CD4-positive, alpha-beta memory T cell (primary cell): ENCODE measurements at regions not wholly inside any gene's neighbourhood (a gene's known extent, or its start where the extent isn't known, plus 50 kb on each side); places are given as distances from the start of the nearest gene placed in this dataset.
"Not testable (repeated sequence)": the region's sequence is repeated elsewhere in the genome, so short reads cannot be mapped to it uniquely, and the experiment has no call there.

Source experiments
- CTCF ChIA-PET: fragments of 350-600 bp; sonication (Branson Sonifier 250); formaldehyde crosslinking; loops from one replicate; lab custom pipeline; 2021; ENCODE audit warnings: inconsistent platforms; ENCODE audit not compliant: partially characterized antibody; lab: Charles Lee
- POLR2A ChIA-PET: fragments of 350-600 bp; sonication (Branson Sonifier 250); formaldehyde crosslinking; loops from one replicate; lab custom pipeline; 2021; ENCODE audit not compliant: partially characterized antibody; lab: Charles Lee
- DNase-seq, 5 donors: peaks; one replicate each; pipeline versions ENCODE4 v3.0.0 to v3.0.0-alpha.2; 2020 to 2022; ENCODE audit warnings: mixed read lengths in 1 of 5
- H3K27ac ChIP-seq: one replicate; pipeline ENCODE4 v1.7.0; 2013; ENCODE audit warnings: low read depth, low read length
- H3K27me3 ChIP-seq: 2 replicates; pipeline ENCODE4 v1.7.0; 2013; ENCODE audit warnings: mild to moderate bottlenecking, low read length, moderate library complexity; ENCODE audit not compliant: insufficient read depth
- H3K36me3 ChIP-seq: 2 replicates; pipeline ENCODE4 v1.7.0; 2013; ENCODE audit warnings: mild to moderate bottlenecking, low read length, moderate library complexity; ENCODE audit not compliant: insufficient read depth
- H3K4me1 ChIP-seq: 2 replicates; pipeline ENCODE4 v1.7.0; 2013; ENCODE audit warnings: mild to moderate bottlenecking, low read length, moderate library complexity; ENCODE audit not compliant: insufficient read depth
- H3K4me3 ChIP-seq, 2 donors: one replicate each; pipeline ENCODE4 v1.7.0; 2013; ENCODE audit warnings: low read length in 2 of 2, mild to moderate bottlenecking in 1 of 2
- H3K9me3 ChIP-seq, 2 donors: one replicate each; pipeline ENCODE4 v1.7.0; 2013; ENCODE audit warnings: low read length in 2 of 2, control low read depth in 1 of 2; ENCODE audit not compliant: control insufficient read depth in 1 of 2
- H3K27ac Mint-ChIP-seq, 7 donors: one replicate each; pipeline ENCODE4 v1.8.0; 2020 to 2021; ENCODE audit warnings: mixed read lengths in 7 of 7, mild to moderate bottlenecking in 6 of 7, inconsistent platforms in 3 of 7, moderate library complexity in 3 of 7
- H3K27me3 Mint-ChIP-seq, 2 donors: one replicate each; pipeline ENCODE4 v1.8.0; 2020 to 2021; ENCODE audit warnings: mixed read lengths in 2 of 2
- H3K36me3 Mint-ChIP-seq, 2 donors: one replicate each; pipeline ENCODE4 v1.8.0; 2020 to 2021; ENCODE audit warnings: mixed read lengths in 2 of 2, inconsistent platforms in 1 of 2, mild to moderate bottlenecking in 1 of 2
- H3K4me1 Mint-ChIP-seq, 4 donors: one replicate each; pipeline ENCODE4 v1.8.0; 2020 to 2021; ENCODE audit warnings: mixed read lengths in 4 of 4, mild to moderate bottlenecking in 1 of 4
- H3K4me3 Mint-ChIP-seq, 8 donors: one replicate each; pipeline ENCODE4 v1.8.0; 2020 to 2021; ENCODE audit warnings: mixed read lengths in 8 of 8, mild to moderate bottlenecking in 7 of 8, moderate library complexity in 6 of 8, inconsistent platforms in 3 of 8
- H3K9me3 Mint-ChIP-seq, 8 donors: one replicate each; pipeline ENCODE4 v1.8.0; 2020 to 2021; ENCODE audit warnings: mixed read lengths in 8 of 8, mild to moderate bottlenecking in 5 of 8, inconsistent platforms in 3 of 8, moderate library complexity in 1 of 8
- intact Hi-C: fragments of 100-400 bp; cut with micrococcal nuclease; formaldehyde crosslinking; loops from one replicate; pipeline ENCODE4 v1.15.1; 2023

- intact Hi-C loops, result no loop called here
- Mint-ChIP-seq H3K4me3 (no peak overlapping the region), H3K36me3 (no peaks in the 10 kb centered on the region), H3K27me3 (no peaks in the 10 kb centered on the region), H3K9me3 (peaks cover 0 to 8% (median 3%) of the 10 kb centered on the region in 8 donors), H3K27ac (no peak overlapping the region), H3K4me1 (no peaks in the 10 kb centered on the region)
- Histone ChIP-seq H3K4me1 (no peaks in the 10 kb centered on the region), H3K27me3 (no peaks in the 10 kb centered on the region), H3K4me3 (no peak overlapping the region), H3K27ac (no peak overlapping the region), H3K36me3 (no peaks in the 10 kb centered on the region), H3K9me3 (no peaks in the 10 kb centered on the region)
- no peak for DNase-seq
- ChIA-PET POLR2A (no interaction called here), CTCF (no interaction called here)
Observed at GRCh38 chr6:164628302-164628931, 681.0 kb downstream of the C6orf118 start.

- peaks cover 0 to 3% of the 10 kb centered on the region in 2 donors for H3K9me3 ChIP-seq
- no peak overlapping the region for H3K4me3 Mint-ChIP-seq
- H3K4me1 ChIP-seq, result no peaks in the 10 kb centered on the region
- H3K27me3 ChIP-seq, result no peaks in the 10 kb centered on the region
- peaks cover 0 to 13% (median 2%) of the 10 kb centered on the region in 8 donors for H3K9me3 Mint-ChIP-seq
- no peak overlapping the region for H3K4me3 ChIP-seq
- ChIA-PET CTCF (no interaction called here), POLR2A (no interaction called here)
- intact Hi-C loops, result no loop called here
- no peak for DNase-seq
- H3K36me3 Mint-ChIP-seq, result no peaks in the 10 kb centered on the region
- H3K27ac Mint-ChIP-seq, result no peak overlapping the region
- no peaks in the 10 kb centered on the region for H3K36me3 ChIP-seq
- H3K4me1 Mint-ChIP-seq, result no peaks in the 10 kb centered on the region
- H3K27me3 Mint-ChIP-seq, result no peaks in the 10 kb centered on the region
- no peak overlapping the region for H3K27ac ChIP-seq
Observed at GRCh38 chr6:164616917-164617524, 692.4 kb downstream of the C6orf118 start.

GRCh38 chr6:164612751-164613150, 696.7 kb downstream of the C6orf118 start:
- no peak overlapping the region for H3K27ac Mint-ChIP-seq
- CTCF ChIA-PET, result no interaction called here
- H3K4me1 ChIP-seq, result no peaks in the 10 kb centered on the region

GRCh38 chr6:164610859-164611258, 698.5 kb downstream of the C6orf118 start:
- H3K27me3 ChIP-seq, H3K36me3 ChIP-seq, H3K4me1 ChIP-seq, H3K36me3 Mint-ChIP-seq, CTCF ChIA-PET, intact Hi-C loops, POLR2A ChIA-PET, H3K4me1 Mint-ChIP-seq, H3K27ac Mint-ChIP-seq, H3K4me3 Mint-ChIP-seq, H3K27me3 Mint-ChIP-seq, H3K9me3 ChIP-seq, DNase-seq, H3K27ac ChIP-seq, H3K9me3 Mint-ChIP-seq, H3K4me3 ChIP-seq: not testable (repeated sequence)

More at GRCh38 chr6:164612751-164613150, 696.7 kb downstream of the C6orf118 start:
- no peak overlapping the region for H3K4me3 ChIP-seq
- H3K9me3 ChIP-seq, result peaks cover 0 to 3% of the 10 kb centered on the region in 2 donors
- POLR2A ChIA-PET, result no interaction called here
- Mint-ChIP-seq H3K36me3 (no peaks in the 10 kb centered on the region), H3K27me3 (no peaks in the 10 kb centered on the region), H3K4me1 (no peaks in the 10 kb centered on the region), H3K9me3 (peaks cover 0 to 13% (median 0%) of the 10 kb centered on the region in 8 donors), H3K4me3 (no peak overlapping the region)
- H3K27me3 ChIP-seq, result no peaks in the 10 kb centered on the region
- no peak for DNase-seq
- H3K27ac ChIP-seq, result no peak overlapping the region
- no peaks in the 10 kb centered on the region for H3K36me3 ChIP-seq
- intact Hi-C loops, result no loop called here

GRCh38 chr6:164602415-164602814, 707.0 kb downstream of the C6orf118 start:
- H3K4me1 ChIP-seq, intact Hi-C loops, H3K36me3 ChIP-seq, H3K27me3 Mint-ChIP-seq, POLR2A ChIA-PET, DNase-seq, H3K9me3 Mint-ChIP-seq, H3K27ac ChIP-seq, H3K36me3 Mint-ChIP-seq, H3K4me1 Mint-ChIP-seq, CTCF ChIA-PET, H3K4me3 Mint-ChIP-seq, H3K27me3 ChIP-seq, H3K27ac Mint-ChIP-seq, H3K4me3 ChIP-seq, H3K9me3 ChIP-seq: not testable (repeated sequence)

DNA sequence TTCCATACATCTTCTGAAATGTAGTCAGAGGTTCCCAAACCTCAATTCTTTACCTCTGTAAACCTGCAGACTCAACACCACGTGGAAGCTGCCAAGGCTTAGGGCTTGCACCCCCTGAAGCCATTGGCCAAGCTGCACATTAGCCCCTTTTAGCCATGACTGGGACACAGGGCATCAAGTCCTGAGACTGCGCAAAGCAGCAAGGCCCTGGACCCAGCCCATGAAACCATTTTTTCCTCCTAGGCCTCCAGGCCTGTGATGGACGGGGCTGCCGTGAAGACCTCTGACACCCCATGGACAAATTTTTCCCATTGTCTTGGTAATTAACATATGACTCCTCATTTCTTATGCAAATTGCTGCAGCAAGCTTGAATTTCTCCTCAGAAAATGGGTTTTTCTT, 727.8 kb downstream of the C6orf118 start:
- Mint-ChIP-seq H3K9me3 (peaks cover 0 to 23% (median 15%) of the 10 kb centered on the region in 8 donors), H3K36me3 (no peaks in the 10 kb centered on the region), H3K4me1 (no peaks in the 10 kb centered on the region), H3K27ac (no peak overlapping the region), H3K4me3 (no peak overlapping the region), H3K27me3 (no peaks in the 10 kb centered on the region)
- no peak for DNase-seq
- Histone ChIP-seq H3K4me3 (no peak overlapping the region), H3K9me3 (peaks cover 0 to 6% of the 10 kb centered on the region in 2 donors), H3K4me1 (no peaks in the 10 kb centered on the region), H3K27ac (no peak overlapping the region), H3K36me3 (no peaks in the 10 kb centered on the region), H3K27me3 (no peaks in the 10 kb centered on the region)
- ChIA-PET POLR2A (no interaction called here), CTCF (no interaction called here)
- intact Hi-C loops, result no loop called here

DNA sequence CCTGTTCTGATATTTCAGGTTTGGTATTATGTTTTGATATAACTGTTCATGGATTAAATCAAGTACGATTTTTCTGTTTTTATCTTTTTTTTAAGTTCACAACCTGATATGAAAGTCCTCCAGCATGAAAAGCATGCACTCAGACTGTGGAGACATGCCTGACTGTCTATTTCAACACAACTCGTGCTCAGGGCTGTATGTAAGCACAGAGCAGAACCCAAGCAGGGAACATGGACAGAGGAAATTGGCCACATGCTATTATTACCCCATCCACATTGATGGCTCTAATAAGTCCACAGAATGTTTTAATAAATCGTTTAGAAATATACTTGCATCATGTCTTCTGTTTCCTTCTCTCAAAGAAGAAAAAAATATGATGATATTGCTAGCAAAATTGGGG, 730.4 kb downstream of the C6orf118 start:
- no peaks in the 10 kb centered on the region for H3K36me3 ChIP-seq
- H3K9me3 ChIP-seq, result peaks cover 0 to 6% of the 10 kb centered on the region in 2 donors
- H3K4me1 ChIP-seq, result no peaks in the 10 kb centered on the region
- DNase-seq, result no peak
- Mint-ChIP-seq H3K27me3 (no peaks in the 10 kb centered on the region), H3K4me3 (no peak overlapping the region), H3K27ac (no peak overlapping the region), H3K9me3 (peaks cover 0 to 23% (median 18%) of the 10 kb centered on the region in 8 donors), H3K4me1 (no peaks in the 10 kb centered on the region), H3K36me3 (no peaks in the 10 kb centered on the region)
- H3K27me3 ChIP-seq, result no peaks in the 10 kb centered on the region
- intact Hi-C loops, result no loop called here
- H3K27ac ChIP-seq, result no peak overlapping the region
- CTCF ChIA-PET, result no interaction called here
- H3K4me3 ChIP-seq, result no peak overlapping the region
- POLR2A ChIA-PET, result no interaction called here
